Fibroblast of skin of scalp (primary cell): ENCODE measurements at regions not wholly inside any gene's neighbourhood (a gene's known extent, or its start where the extent isn't known, plus 50 kb on each side); places are given as distances from the start of the nearest gene placed in this dataset.
"Not testable (repeated sequence)": the region's sequence is repeated elsewhere in the genome, so short reads cannot be mapped to it uniquely, and the experiment has no call there.

ENCODE experiments used
- DNase-seq: peaks from one replicate; pipeline ENCODE4 v3.0.0-alpha.2; 2013

- DNase-seq, result peak; percentile 55
Measured at GRCh38 chr22:49406047-49406650, 421.5 kb downstream of the BRD1 start.

GRCh38 chr22:49405590-49405989 is 422.1 kb downstream of the BRD1 start:
- no peak for DNase-seq

- DNase-seq, result peak; percentile 78
Measured at GRCh38 chr22:49404576-49405241, 423.0 kb downstream of the BRD1 start.

- DNase-seq, result no peak
Measured at GRCh38 chr22:49404020-49404419, 423.7 kb downstream of the BRD1 start.

- no peak for DNase-seq
Measured at GRCh38 chr22:49403102-49403501, 424.6 kb downstream of the BRD1 start.

- DNase-seq, result no peak
Measured at GRCh38 chr22:49402169-49402568, 425.5 kb downstream of the BRD1 start.

- DNase-seq, result no peak
Measured at GRCh38 chr22:49400941-49401598, 426.6 kb downstream of the BRD1 start.

- peak; percentile 91 for DNase-seq
Measured at GRCh38 chr22:49400136-49400940, 427.3 kb downstream of the BRD1 start.

- no peak for DNase-seq
Measured at GRCh38 chr22:49398646-49399045, 429.0 kb downstream of the BRD1 start.

- no peak for DNase-seq
Measured at GRCh38 chr22:49398115-49398514, 429.6 kb downstream of the BRD1 start.

- DNase-seq, result peak; percentile 76
Measured at GRCh38 chr22:49396817-49397216, 430.9 kb downstream of the BRD1 start.

GRCh38 chr22:49395617-49396016 is 432.1 kb downstream of the BRD1 start:
- no peak for DNase-seq

GRCh38 chr22:49395062-49395461 is 432.6 kb downstream of the BRD1 start:
- not testable (repeated sequence) for DNase-seq

GRCh38 chr22:49394116-49394785 is 433.4 kb downstream of the BRD1 start:
- DNase-seq, result no peak

- DNase-seq, result no peak
Measured at GRCh38 chr22:49393526-49393925, 434.1 kb downstream of the BRD1 start.

- DNase-seq, result peak; percentile 46
Measured at GRCh38 chr22:49392841-49393510, 434.7 kb downstream of the BRD1 start.

- no peak for DNase-seq
Measured at GRCh38 chr22:49392247-49392646, 435.4 kb downstream of the BRD1 start.

GRCh38 chr22:49391436-49391835 is 436.2 kb downstream of the BRD1 start:
- no peak for DNase-seq

GRCh38 chr22:49390954-49391353 is 436.7 kb downstream of the BRD1 start:
- no peak for DNase-seq

GRCh38 chr22:49383909-49384308 is 443.8 kb downstream of the BRD1 start:
- DNase-seq, result not testable (repeated sequence)

GRCh38 chr22:49382451-49382735 is 445.3 kb downstream of the BRD1 start:
- DNase-seq, result no peak
